Osteoblast (primary cell): ENCODE measurements at regions not wholly inside any gene's neighbourhood (a gene's known extent, or its start where the extent isn't known, plus 50 kb on each side); places are given as distances from the start of the nearest gene placed in this dataset.

ENCODE experiments used
- DNase-seq: peaks from one replicate; pipeline ENCODE4 v3.0.0; 2011; ENCODE audit warnings: low spot score, mixed read lengths; ENCODE audit not compliant: insufficient read length; ENCODE audit errors: missing footprints
- H2AFZ ChIP-seq: 2 replicates; pipeline ENCODE4 v1.6.0; 2011; ENCODE audit warnings: mild to moderate bottlenecking, low read length
- H3K27ac ChIP-seq: 2 replicates; pipeline ENCODE4 v1.5.1; 2011; ENCODE audit warnings: mild to moderate bottlenecking, low read depth, low read length, moderate library complexity
- H3K27me3 ChIP-seq: 2 replicates; pipeline ENCODE4 v1.6.0; 2012; ENCODE audit warnings: mild to moderate bottlenecking, control low read depth, inconsistent platforms, low read length, moderate library complexity; ENCODE audit not compliant: insufficient read depth
- H3K36me3 ChIP-seq: 2 replicates; pipeline ENCODE4 v1.5.1; 2011; ENCODE audit warnings: mild to moderate bottlenecking, low read length, control low read depth, moderate library complexity; ENCODE audit not compliant: insufficient read depth
- H3K4me1 ChIP-seq: 2 replicates; pipeline ENCODE4 v1.5.1; 2011; ENCODE audit warnings: mild to moderate bottlenecking, low read length, control low read depth, moderate library complexity; ENCODE audit not compliant: insufficient read depth
- H3K4me2 ChIP-seq: 2 replicates; pipeline ENCODE4 v1.6.0; 2011; ENCODE audit warnings: mild to moderate bottlenecking, low read length; ENCODE audit not compliant: insufficient read depth
- H3K4me3 ChIP-seq: fragments of 200-600 bp; sonication (generic); 3 replicates; pipeline ENCODE4 v1.5.1; 2012; ENCODE audit warnings: mild to moderate bottlenecking, low read length, inconsistent platforms; ENCODE audit not compliant: insufficient read depth
- H3K79me2 ChIP-seq: 2 replicates; pipeline ENCODE4 v1.6.0; 2012; ENCODE audit warnings: mild to moderate bottlenecking, low read length, control low read depth, inconsistent platforms; ENCODE audit not compliant: insufficient read depth
- H3K9me3 ChIP-seq: 2 replicates; pipeline ENCODE4 v1.5.1; 2011; ENCODE audit warnings: low read depth, low read length, control low read depth
- H4K20me1 ChIP-seq: 2 replicates; pipeline ENCODE4 v1.6.0; 2012; ENCODE audit warnings: mild to moderate bottlenecking, low read length, control low read depth; ENCODE audit not compliant: insufficient read depth
- CTCF ChIP-seq: IDR thresholded peaks from 2 replicates; pipeline ENCODE4 v1.5.1; 2011; ENCODE audit warnings: mild to moderate bottlenecking, low read depth, low read length, moderate library complexity; ENCODE audit errors: extremely low read depth

- Histone ChIP-seq H3K27me3 (peaks cover 6% of the 10 kb centered on the region), H3K9me3 (no peaks in the 10 kb centered on the region), H3K36me3 (no peaks in the 10 kb centered on the region), H3K4me3 (no peak overlapping the region), H2AFZ (no peak overlapping the region), H3K27ac (no peak overlapping the region), H4K20me1 (no peaks in the 10 kb centered on the region), H3K4me2 (no peak overlapping the region), H3K4me1 (peaks cover 2% of the 10 kb centered on the region), H3K79me2 (no peaks in the 10 kb centered on the region)
- DNase-seq, result no peak
- no peak for TF ChIP-seq CTCF
Measured at GRCh38 chr13:40490086-40490758, 176.2 kb downstream of the FOXO1 start.

- H3K4me3 ChIP-seq, result no peak overlapping the region
- no peak for TF ChIP-seq CTCF
- H3K4me1 ChIP-seq, result peaks cover 17% of the 10 kb centered on the region
- no peak overlapping the region for H2AFZ ChIP-seq
- H4K20me1 ChIP-seq, result no peaks in the 10 kb centered on the region
- DNase-seq, result no peak
- H3K9me3 ChIP-seq, result no peaks in the 10 kb centered on the region
- no peak overlapping the region for H3K27ac ChIP-seq
- H3K36me3 ChIP-seq, result no peaks in the 10 kb centered on the region
- H3K27me3 ChIP-seq, result peaks cover 6% of the 10 kb centered on the region
- H3K79me2 ChIP-seq, result no peaks in the 10 kb centered on the region
- H3K4me2 ChIP-seq, result no peak overlapping the region
Measured at GRCh38 chr13:40492511-40492910, 173.9 kb downstream of the FOXO1 start.

- Histone ChIP-seq H3K27ac (no peak overlapping the region), H4K20me1 (no peaks in the 10 kb centered on the region), H3K9me3 (no peaks in the 10 kb centered on the region), H3K79me2 (no peaks in the 10 kb centered on the region), H3K36me3 (no peaks in the 10 kb centered on the region), H3K27me3 (peaks cover 6% of the 10 kb centered on the region), H2AFZ (peak overlapping the region; percentile 50), H3K4me3 (no peak overlapping the region), H3K4me1 (peaks cover 17% of the 10 kb centered on the region), H3K4me2 (no peak overlapping the region)
- TF ChIP-seq CTCF, result no peak
- DNase-seq, result peak; percentile 52
Measured at GRCh38 chr13:40494513-40494912, 171.9 kb downstream of the FOXO1 start.

- H3K79me2 ChIP-seq, result no peaks in the 10 kb centered on the region
- H3K4me2 ChIP-seq, result peak overlapping the region; percentile 3
- no peak for TF ChIP-seq CTCF
- H3K4me1 ChIP-seq, result peaks cover 17% of the 10 kb centered on the region
- no peak overlapping the region for H3K4me3 ChIP-seq
- H3K9me3 ChIP-seq, result no peaks in the 10 kb centered on the region
- no peaks in the 10 kb centered on the region for H4K20me1 ChIP-seq
- H3K36me3 ChIP-seq, result no peaks in the 10 kb centered on the region
- no peak overlapping the region for H2AFZ ChIP-seq
- DNase-seq, result peak; percentile 83
- H3K27ac ChIP-seq, result no peak overlapping the region
- H3K27me3 ChIP-seq, result peaks cover 3% of the 10 kb centered on the region
Measured at GRCh38 chr13:40494946-40495620, 171.4 kb downstream of the FOXO1 start.
